ENCODE measurements at regions not wholly inside any gene's neighbourhood (a gene's known extent, or its start where the extent isn't known, plus 50 kb on each side); places are given as distances from the start of the nearest gene placed in this dataset.
A peak's percentile ranks its signal among the peaks of the same experiment; 100 is the strongest.

GRCh38 chr17:43309505-43310332 is 75.9 kb upstream of the RNU2-1 start:
- Histone ChIP-seq H3K23ac (ENCODE audit: insufficient read length) (no peak overlapping the region), H2BK20ac (ENCODE audit: low read length) (no peak overlapping the region), H4K5ac (ENCODE audit: insufficient read length, low read depth, low read length) (no peak overlapping the region), H3K27ac (ENCODE audit: low read depth, low read length) (no peak overlapping the region), H2AFZ (ENCODE audit: low read length) (no peak overlapping the region), H4K20me1 (replicated peaks in 1 of 2; ENCODE audit: control insufficient read depth in 1 of 2, insufficient read depth in 2 of 2, low read length in 2 of 2) (no peaks in the 10 kb centered on the region), H3K27me3 (replicated peaks in 1 of 4; ENCODE audit: control insufficient read depth in 3 of 4, extremely low read depth in 1 of 4, insufficient read depth in 3 of 4, low read length in 3 of 4) (no peaks in the 10 kb centered on the region), H4K91ac (replicated peaks; ENCODE audit: insufficient read length, low read length) (no peak overlapping the region), H2AK5ac (ENCODE audit: low read depth, low read length) (no peak overlapping the region), H2BK15ac (ENCODE audit: low read length) (peak overlapping the region; percentile 81; the same call in 1 of the 2 replicates), H3K79me1 (ENCODE audit: low read depth, low read length) (no peaks in the 10 kb centered on the region), H3K14ac (ENCODE audit: insufficient read length) (no peak overlapping the region), H3K4me3 (ENCODE audit: extremely low read depth in 1 of 4, insufficient read depth in 2 of 4, low read depth in 3 of 4, low read length in 4 of 4) (no peak overlapping the region), H3K4ac (replicated peaks; ENCODE audit: insufficient read length, low read depth, low read length) (no peak overlapping the region), H3K4me2 (ENCODE audit: insufficient read depth in 1 of 2, low read depth in 2 of 2, low read length in 2 of 2) (no peak overlapping the region), H3K9me3 (ENCODE audit: insufficient read depth in 2 of 2, low read depth in 1 of 2, low read length in 1 of 2) (no peaks in the 10 kb centered on the region), H2BK120ac (replicated peaks; ENCODE audit: low read depth, low read length) (no peak overlapping the region), H3K9ac (replicated peaks in 1 of 4; ENCODE audit: extremely low read depth in 1 of 4, low read depth in 3 of 4, low read length in 3 of 4) (no peak overlapping the region), H3K18ac (ENCODE audit: extremely low read depth, low read length) (no peak overlapping the region; the same call in 1 of the 2 replicates), H3K4me1 (replicated peaks in 1 of 4; ENCODE audit: control insufficient read depth in 3 of 4, insufficient read depth in 4 of 4, low read length in 3 of 4) (peaks cover 0 to 4% (median 0%) of the 10 kb centered on the region in 4 experiments; a peak in 1 of 7 replicates), H2BK12ac (ENCODE audit: low read depth, low read length) (no peak overlapping the region), H3K56ac (replicated peaks; ENCODE audit: insufficient read length, low read depth, low read length) (no peak overlapping the region), H3K79me2 (ENCODE audit: control insufficient read depth in 1 of 2, insufficient read depth in 2 of 2, low read length in 2 of 2) (no peaks in the 10 kb centered on the region), H3K36me3 (ENCODE audit: control insufficient read depth in 2 of 4, insufficient read depth in 4 of 4, low read length in 3 of 4) (no peaks in the 10 kb centered on the region), H2BK5ac (ENCODE audit: low read depth, low read length) (no peak overlapping the region), H4K8ac (ENCODE audit: extremely low read depth, insufficient read depth, low read length) (no peak overlapping the region), H3K23me2 (ENCODE audit: low read depth, low read length) (no peaks in the 10 kb centered on the region)
- POLR2A ChIA-PET (ENCODE audit: partially characterized antibody) = interaction anchor here (0.6 to 3.4 kb wide), 8 partner anchors 51 to 312 kb away, joined by 3 to 23 read pairs (median 3); partner anchors contain the start of genes BRCA1 and RPL27
- peak in 1 of 2 experiments; percentile 46 for DNase-seq (ENCODE audit: low read depth in 1 of 2, low spot score in 2 of 2)
- no peak for TF ChIP-seq CTBP2 (IDR thresholded peaks at IDR 0.05; ENCODE audit: borderline replicate concordance, insufficient read depth, insufficient read length, low read length)
- peak; percentile 75 for TF ChIP-seq TAF7 (optimal IDR thresholded peaks at IDR 0.05; ENCODE audit: borderline replicate concordance, low read depth, low read length)
- WGBS, 2 experiments (ENCODE audit: extremely low coverage in 1 of 2, insufficient coverage in 1 of 2, insufficient read length in 1 of 2, insufficient replicate concordance in 2 of 2, low coverage in 1 of 2, low lambda C conversion rate in 2 of 2, missing lambda C conversion rate in 1 of 2) = 39% methylated on average over 12 of the region's 12 CpGs; no CpG with 5 or more reads in 1 of the 2 experiments
- CTCF ChIA-PET (ENCODE audit: partially characterized antibody) = interaction anchor here (0.6 to 1.9 kb wide), 32 partner anchors 8 to 746 kb away, joined by 3 to 9 read pairs (median 3); no protein-coding TSS in a partner anchor
- FAIRE-seq = peak; percentile 19

Data from H1 (cell line).